Smooth muscle cell (in vitro differentiated cells): ENCODE measurements at regions not wholly inside any gene's neighbourhood (a gene's known extent, or its start where the extent isn't known, plus 50 kb on each side); places are given as distances from the start of the nearest gene placed in this dataset.

Experiments
- DNase-seq: peaks from one replicate; lab custom pipeline; 2025; ENCODE audit not compliant: unreplicated experiment; lab: John Stamatoyannopoulos, UW
- H2AFZ ChIP-seq: fragments of 200-600 bp; sonication (generic); 2 replicates; pipeline ENCODE4 v1.6.0; 2016; ENCODE audit warnings: antibody characterized with exemption, low read depth, mild to moderate bottlenecking
- H3F3A ChIP-seq: fragments of 200-600 bp; sonication (generic); 2 replicates; pipeline ENCODE4 v1.6.0; 2017; ENCODE audit warnings: antibody characterized with exemption, low read depth
- H3K27ac ChIP-seq: fragments of 200-600 bp; sonication (generic); 2 replicates; pipeline ENCODE4 v1.5.1; 2016; ENCODE audit warnings: low read depth, mild to moderate bottlenecking
- H3K27me3 ChIP-seq: fragments of 200-600 bp; sonication (generic); 2 replicates; pipeline ENCODE4 v1.6.1; 2016; ENCODE audit warnings: low read depth, mild to moderate bottlenecking
- H3K36me3 ChIP-seq: fragments of 200-600 bp; sonication (generic); 2 replicates; pipeline ENCODE4 v1.5.1; 2016; ENCODE audit warnings: low read depth
- H3K4me1 ChIP-seq: fragments of 200-600 bp; sonication (generic); 2 replicates; pipeline ENCODE4 v1.5.1; 2016; ENCODE audit warnings: low read depth
- H3K4me2 ChIP-seq: fragments of 200-600 bp; sonication (generic); 2 replicates; pipeline ENCODE4 v1.6.0; 2016; ENCODE audit warnings: mild to moderate bottlenecking
- H3K4me3 ChIP-seq: fragments of 200-600 bp; sonication (generic); 2 replicates; pipeline ENCODE4 v1.5.1; 2016; ENCODE audit warnings: mild to moderate bottlenecking
- H3K79me2 ChIP-seq: fragments of 200-600 bp; sonication (generic); 2 replicates; pipeline ENCODE4 v1.6.0; 2016; ENCODE audit warnings: low read depth, mild to moderate bottlenecking
- H3K9ac ChIP-seq: fragments of 200-600 bp; sonication (generic); 2 replicates; pipeline ENCODE4 v1.6.0; 2016; ENCODE audit warnings: low read depth
- H3K9me3 ChIP-seq: fragments of 200-600 bp; sonication (generic); replicated peaks from 2 replicates; pipeline ENCODE4 v1.5.1; 2016; ENCODE audit warnings: low read depth
- H4K20me1 ChIP-seq: fragments of 200-600 bp; sonication (generic); 2 replicates; pipeline ENCODE4 v1.6.0; 2016; ENCODE audit warnings: low read depth
- CTCF ChIP-seq: fragments of 200-600 bp; sonication (generic); IDR thresholded peaks from 2 replicates; pipeline ENCODE4 v1.5.1; 2017; ENCODE audit warnings: borderline replicate concordance, mild to moderate bottlenecking, antibody characterized with exemption; ENCODE audit not compliant: insufficient read depth, poor library complexity, severe bottlenecking
- WGBS: methylation state at CpG from one replicate; pipeline ENCODE4 v1.1.7; 2016; ENCODE audit warnings: low lambda C conversion rate; 5-methylcytosine and 5-hydroxymethylcytosine counted together

- Histone ChIP-seq H3K9ac (no peak overlapping the region), H3K4me2 (no peak overlapping the region), H3K36me3 (no peaks in the 10 kb centered on the region), H3K27ac (no peak overlapping the region), H3K79me2 (no peaks in the 10 kb centered on the region), H3F3A (no peaks in the 10 kb centered on the region), H3K27me3 (no peaks in the 10 kb centered on the region), H4K20me1 (no peaks in the 10 kb centered on the region), H3K4me3 (no peak overlapping the region), H3K9me3 (no peaks in the 10 kb centered on the region), H2AFZ (no peak overlapping the region), H3K4me1 (no peaks in the 10 kb centered on the region)
- 38% methylated on average over 1 of the region's 1 CpG for WGBS
- DNase-seq = no peak
- TF ChIP-seq CTCF = no peak
Observed at GRCh38 chr4:135605076-135605475, 1403.5 kb upstream of the PABPC4L start.

- no peaks in the 10 kb centered on the region for H4K20me1 ChIP-seq
- H3K36me3 ChIP-seq = no peaks in the 10 kb centered on the region
- H3K4me2 ChIP-seq = no peak overlapping the region
- no peaks in the 10 kb centered on the region for H3K9me3 ChIP-seq
- no peaks in the 10 kb centered on the region for H3F3A ChIP-seq
- TF ChIP-seq CTCF = no peak
- no peaks in the 10 kb centered on the region for H3K4me1 ChIP-seq
- DNase-seq = no peak
- no peaks in the 10 kb centered on the region for H3K27me3 ChIP-seq
- H3K79me2 ChIP-seq = no peaks in the 10 kb centered on the region
- H2AFZ ChIP-seq = no peak overlapping the region
- 85% methylated on average over 1 of the region's 1 CpG for WGBS
- H3K4me3 ChIP-seq = no peak overlapping the region
- no peak overlapping the region for H3K9ac ChIP-seq
- no peak overlapping the region for H3K27ac ChIP-seq
Observed at GRCh38 chr4:135604531-135604930, 1402.9 kb upstream of the PABPC4L start.

DNA sequence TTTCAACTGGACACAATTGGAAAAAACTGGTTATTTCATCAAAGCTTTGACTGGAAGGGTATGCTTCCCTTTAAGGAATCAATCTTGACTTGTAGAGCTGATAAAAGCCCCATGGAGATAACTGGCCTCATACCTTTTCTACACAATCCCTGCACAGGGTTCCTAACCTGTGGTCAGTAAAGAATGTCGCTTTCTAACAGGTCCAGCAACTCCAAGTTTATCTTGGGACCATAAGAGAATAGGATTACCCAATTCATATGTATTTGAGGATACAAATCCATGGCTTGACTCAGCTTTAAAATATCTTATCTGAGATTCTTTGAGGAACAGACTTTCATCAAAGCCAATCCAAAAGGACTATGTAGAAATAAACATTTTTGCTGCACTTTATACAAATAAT is 1399.8 kb upstream of the PABPC4L start:
- no peak for DNase-seq
- no peak for TF ChIP-seq CTCF

GRCh38 chr4:135598151-135598550 is 1396.6 kb upstream of the PABPC4L start:
- Histone ChIP-seq H4K20me1 (no peaks in the 10 kb centered on the region), H3K36me3 (no peaks in the 10 kb centered on the region), H3F3A (no peaks in the 10 kb centered on the region), H2AFZ (no peak overlapping the region), H3K27ac (no peak overlapping the region), H3K9me3 (no peaks in the 10 kb centered on the region), H3K27me3 (no peaks in the 10 kb centered on the region), H3K4me1 (no peaks in the 10 kb centered on the region), H3K79me2 (no peaks in the 10 kb centered on the region), H3K4me3 (no peak overlapping the region), H3K4me2 (no peak overlapping the region), H3K9ac (no peak overlapping the region)
- TF ChIP-seq CTCF = no peak
- 50% methylated on average over 1 of the region's 1 CpG for WGBS
- no peak for DNase-seq

More for the DNA sequence above, 1399.8 kb upstream of the PABPC4L start:
- Histone ChIP-seq H3K4me1 (no peaks in the 10 kb centered on the region), H3K27ac (no peak overlapping the region), H2AFZ (no peak overlapping the region), H3K9ac (no peak overlapping the region), H3K4me3 (no peak overlapping the region), H3K79me2 (no peaks in the 10 kb centered on the region), H3K27me3 (no peaks in the 10 kb centered on the region), H3K36me3 (no peaks in the 10 kb centered on the region), H3K9me3 (no peaks in the 10 kb centered on the region), H3K4me2 (no peak overlapping the region), H3F3A (no peaks in the 10 kb centered on the region), H4K20me1 (no peaks in the 10 kb centered on the region)
- 77% methylated on average over 1 of the region's 1 CpG for WGBS
